SK-N-SH treated with all-trans-retinoic acid at 6 μM for 48 hours (cell line): ENCODE measurements at regions not wholly inside any gene's neighbourhood (a gene's known extent, or its start where the extent isn't known, plus 50 kb on each side); places are given as distances from the start of the nearest gene placed in this dataset.

Source experiments
- ARNTL ChIP-seq: fragments of 450-650 bp; formaldehyde crosslinking; IDR thresholded peaks from 2 replicates; pipeline ENCODE4 v1.5.0; 2020; ENCODE audit warnings: low read depth, mild to moderate bottlenecking, moderate library complexity, borderline replicate concordance
- BACH2 ChIP-seq: fragments of 250-450 bp; sonication (Bioruptor Pico); IDR thresholded peaks from 2 replicates; pipeline ENCODE4 v1.9.0; 2021; ENCODE audit warnings: mild to moderate bottlenecking, borderline replicate concordance
- GLIS3 ChIP-seq: fragments of 250-450 bp; sonication (Bioruptor Pico); IDR thresholded peaks from 2 replicates; pipeline ENCODE4 v1.5.0; 2020; ENCODE audit warnings: mild to moderate bottlenecking, moderate library complexity
- PATZ1 ChIP-seq: fragments of 250-450 bp; sonication (Bioruptor Pico); IDR thresholded peaks from 2 replicates; pipeline ENCODE4 v1.8.0; 2020; ENCODE audit warnings: mild to moderate bottlenecking, moderate library complexity, borderline replicate concordance
- ZFP30 ChIP-seq: fragments of 450-650 bp; formaldehyde crosslinking; IDR thresholded peaks from 2 replicates; pipeline ENCODE4 v1.5.0; 2022; ENCODE audit warnings: mild to moderate bottlenecking, moderate library complexity

DNA sequence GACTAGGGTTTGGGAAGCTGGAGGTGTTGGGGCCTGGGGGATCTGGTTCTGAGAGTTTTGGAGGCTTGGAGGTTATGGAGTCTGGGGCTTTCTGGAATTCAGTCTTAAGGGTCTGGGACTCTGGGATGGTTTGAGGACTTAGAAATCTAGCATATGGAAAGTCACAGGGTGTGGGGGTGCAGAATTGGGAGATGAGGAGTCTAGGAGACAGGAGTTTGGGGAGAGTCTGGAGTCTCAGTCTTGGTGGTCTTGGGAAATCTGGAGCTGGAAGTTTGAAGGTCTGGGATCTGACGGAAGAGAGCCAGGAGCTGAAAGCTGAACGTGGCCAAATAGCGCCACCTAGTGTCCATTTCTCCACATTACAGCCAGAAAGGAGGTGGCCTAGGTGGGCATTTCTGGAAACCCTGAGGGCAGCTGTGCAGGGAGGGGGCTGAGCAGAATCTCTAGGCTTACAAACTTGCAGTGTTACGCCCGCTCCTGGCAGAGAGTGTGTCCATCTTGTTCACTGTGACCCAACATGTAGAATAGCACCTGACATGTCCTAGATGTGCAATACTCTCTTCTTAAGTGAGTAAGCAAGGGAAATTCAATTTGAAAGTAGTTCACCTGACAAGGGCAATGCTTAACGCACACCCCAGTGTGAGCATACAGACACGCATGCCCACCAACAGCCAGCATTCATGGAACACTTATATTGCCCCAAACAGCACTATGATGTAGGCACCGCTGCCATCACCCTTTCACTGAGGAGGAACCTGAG lies 204.8 kb downstream of the TFCP2L1 start:
- no peak for TF ChIP-seq GLIS3 (CRISPR knock-in tag)
- TF ChIP-seq ARNTL (CRISPR knock-in tag) = no peak
- TF ChIP-seq ZFP30 (CRISPR knock-in tag) = no peak
- no peak for TF ChIP-seq PATZ1 (CRISPR knock-in tag)
- no peak for TF ChIP-seq BACH2 (CRISPR knock-in tag)
